Nephron progenitor cell (in vitro differentiated cells): ENCODE measurements at regions not wholly inside any gene's neighbourhood (a gene's known extent, or its start where the extent isn't known, plus 50 kb on each side); places are given as distances from the start of the nearest gene placed in this dataset.

Source experiments
- DNase-seq: peaks from one replicate; pipeline ENCODE4 v3.0.0; 2021
- H3K27ac Mint-ChIP-seq: 2 replicates; pipeline ENCODE4 v1.8.0; 2021; ENCODE audit warnings: mild to moderate bottlenecking, moderate library complexity, mixed read lengths
- H3K27me3 Mint-ChIP-seq: 2 replicates; pipeline ENCODE4 v1.8.0; 2021; ENCODE audit warnings: mild to moderate bottlenecking, low read depth, mixed read lengths; ENCODE audit not compliant: poor library complexity
- H3K36me3 Mint-ChIP-seq: 2 replicates; pipeline ENCODE4 v1.8.0; 2021; ENCODE audit warnings: low read depth, mixed read lengths
- H3K4me1 Mint-ChIP-seq: 2 replicates; pipeline ENCODE4 v1.8.0; 2021; ENCODE audit warnings: mixed read lengths
- H3K4me3 Mint-ChIP-seq: 2 replicates; pipeline ENCODE4 v1.8.0; 2021; ENCODE audit warnings: mild to moderate bottlenecking, moderate library complexity, mixed read lengths
- H3K9me3 Mint-ChIP-seq: 2 replicates; pipeline ENCODE4 v1.8.0; 2021; ENCODE audit warnings: mild to moderate bottlenecking, moderate library complexity, mixed read lengths
- CTCF ChIP-seq: fragments of 200-600 bp; sonication (generic); IDR thresholded peaks from 2 replicates; pipeline ENCODE4 v1.5.0; 2021; ENCODE audit warnings: antibody characterized with exemption

DNA sequence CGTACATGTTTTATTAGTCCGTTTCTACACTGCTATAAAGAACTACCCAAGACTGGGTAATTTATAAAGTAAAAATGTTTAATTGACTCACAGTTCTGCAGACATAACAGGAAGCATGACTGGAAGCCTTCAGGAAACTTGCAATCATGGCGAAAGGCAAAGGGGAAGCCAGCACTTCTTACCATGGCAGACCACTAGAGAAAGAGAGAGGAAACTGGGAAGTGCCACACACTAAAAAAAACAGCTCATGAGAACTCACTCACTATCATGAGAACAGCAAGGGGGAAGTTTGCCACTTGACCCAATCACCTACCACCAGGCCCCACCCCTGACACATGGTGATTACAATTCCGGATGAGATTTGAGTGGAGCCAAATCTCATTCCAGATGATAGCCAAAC is 466.2 kb downstream of the IRS1 start:
- Mint-ChIP-seq H3K27ac (no peak overlapping the region), H3K9me3 (no peaks in the 10 kb centered on the region), H3K4me1 (peaks cover 4% of the 10 kb centered on the region), H3K27me3 (no peaks in the 10 kb centered on the region), H3K36me3 (no peaks in the 10 kb centered on the region), H3K4me3 (no peak overlapping the region)
- TF ChIP-seq CTCF: no peak
- DNase-seq: no peak

DNA sequence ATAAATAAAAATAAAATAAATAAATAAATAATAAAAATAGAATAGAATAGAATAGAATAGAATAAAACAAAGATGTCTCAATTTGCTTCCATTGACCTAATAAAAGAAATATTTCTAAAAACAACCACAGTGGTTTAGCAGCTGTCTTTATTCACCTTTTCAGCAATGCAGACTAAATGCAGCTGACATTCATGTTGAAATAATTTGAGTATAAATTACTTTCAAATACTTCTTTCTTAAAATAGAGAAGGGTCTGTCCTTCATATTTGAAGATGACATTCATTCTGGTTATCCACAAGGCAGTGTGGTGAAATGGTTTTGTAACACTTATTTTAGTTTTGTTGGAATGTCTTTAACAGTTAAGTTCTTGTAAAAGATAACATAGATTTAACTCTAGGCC is 469.4 kb downstream of the IRS1 start:
- DNase-seq: no peak
- Mint-ChIP-seq H3K4me3 (no peak overlapping the region), H3K36me3 (no peaks in the 10 kb centered on the region), H3K9me3 (no peaks in the 10 kb centered on the region), H3K4me1 (peaks cover 10% of the 10 kb centered on the region), H3K27me3 (no peaks in the 10 kb centered on the region), H3K27ac (no peak overlapping the region)
- no peak for TF ChIP-seq CTCF

DNA sequence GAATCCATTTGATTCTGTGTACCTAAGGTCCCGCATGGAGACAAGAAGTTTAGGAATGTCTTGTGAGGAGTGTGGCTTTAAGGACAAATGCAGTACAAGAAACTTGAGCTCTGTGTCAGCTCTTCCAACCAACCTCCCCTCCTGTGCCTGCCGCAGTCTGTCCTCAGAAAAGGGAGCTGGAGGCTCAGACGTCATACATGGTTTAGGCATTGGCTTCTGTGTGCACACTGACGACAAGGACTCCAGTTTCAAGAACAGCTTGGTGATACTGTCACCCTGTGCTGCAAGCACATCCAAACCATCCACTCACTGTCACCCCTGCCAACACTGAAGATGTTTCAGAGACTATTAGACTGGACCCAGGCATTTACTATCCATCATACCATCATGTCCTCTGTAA is 470.4 kb downstream of the IRS1 start:
- no peak overlapping the region for H3K4me3 Mint-ChIP-seq
- peaks cover 10% of the 10 kb centered on the region for H3K4me1 Mint-ChIP-seq
- H3K36me3 Mint-ChIP-seq: no peaks in the 10 kb centered on the region
- H3K9me3 Mint-ChIP-seq: no peaks in the 10 kb centered on the region
- TF ChIP-seq CTCF: no peak
- DNase-seq: no peak
- no peak overlapping the region for H3K27ac Mint-ChIP-seq
- H3K27me3 Mint-ChIP-seq: no peaks in the 10 kb centered on the region

- no peak for TF ChIP-seq CTCF
- no peaks in the 10 kb centered on the region for H3K36me3 Mint-ChIP-seq
- H3K4me1 Mint-ChIP-seq: peaks cover 10% of the 10 kb centered on the region
- H3K27ac Mint-ChIP-seq: no peak overlapping the region
- no peaks in the 10 kb centered on the region for H3K27me3 Mint-ChIP-seq
- no peaks in the 10 kb centered on the region for H3K9me3 Mint-ChIP-seq
- no peak overlapping the region for H3K4me3 Mint-ChIP-seq
- no peak for DNase-seq
These were observed 471.8 kb downstream of the IRS1 start for GRCh38 chr2:226327830-226328229.

GRCh38 chr2:226325526-226325925 is 474.1 kb downstream of the IRS1 start:
- no peaks in the 10 kb centered on the region for H3K27me3 Mint-ChIP-seq
- H3K9me3 Mint-ChIP-seq: no peaks in the 10 kb centered on the region
- no peak for DNase-seq
- no peak overlapping the region for H3K27ac Mint-ChIP-seq
- H3K4me3 Mint-ChIP-seq: no peak overlapping the region
- no peak for TF ChIP-seq CTCF
- H3K36me3 Mint-ChIP-seq: no peaks in the 10 kb centered on the region
- peaks cover 10% of the 10 kb centered on the region for H3K4me1 Mint-ChIP-seq

- H3K4me3 Mint-ChIP-seq: no peak overlapping the region
- no peak for DNase-seq
- H3K4me1 Mint-ChIP-seq: no peaks in the 10 kb centered on the region
- H3K36me3 Mint-ChIP-seq: no peaks in the 10 kb centered on the region
- H3K27ac Mint-ChIP-seq: no peak overlapping the region
- TF ChIP-seq CTCF: no peak
- no peaks in the 10 kb centered on the region for H3K9me3 Mint-ChIP-seq
- peaks cover 4% of the 10 kb centered on the region for H3K27me3 Mint-ChIP-seq
These were observed 479.3 kb downstream of the IRS1 start for GRCh38 chr2:226320076-226320948.
